ENCODE measurements at regions not wholly inside any gene's neighbourhood (a gene's known extent, or its start where the extent isn't known, plus 50 kb on each side); places are given as distances from the start of the nearest gene placed in this dataset.

DNA sequence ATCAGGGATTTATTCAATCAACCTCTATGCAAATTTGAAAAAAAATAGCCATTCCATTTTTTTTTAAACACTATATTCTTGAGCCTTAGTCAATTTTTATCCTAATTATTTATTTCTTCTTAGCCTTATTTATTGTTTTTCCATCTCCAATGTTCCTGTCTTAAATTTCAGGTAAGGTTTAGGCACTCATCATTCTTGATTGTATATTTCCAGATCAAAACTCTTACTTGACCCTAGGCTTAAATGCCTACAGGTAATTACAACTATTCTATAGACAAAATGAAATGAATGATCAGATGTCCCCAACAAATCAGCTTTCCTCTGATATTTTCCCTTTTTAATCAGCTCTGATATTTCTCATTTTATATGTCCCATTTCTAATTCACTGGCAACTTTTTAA lies 402.6 kb upstream of the EPHA7 start:
- TF ChIP-seq EZH2 (IDR thresholded peaks at IDR 0.05; ENCODE audit: low read length) = no peak
- TF ChIP-seq CTCF (optimal IDR thresholded peaks at IDR 0.05 in 1 of 3, IDR thresholded peaks at IDR 0.05 in 1 of 3, conservative IDR thresholded peaks at IDR 0.05 in 1 of 3; ENCODE audit: extremely low read depth in 1 of 3, insufficient read depth in 2 of 3, low read length in 3 of 3) = no peak
- no peaks in the 10 kb centered on the region for H3K9me3 ChIP-seq (ENCODE audit: control insufficient read depth, low read depth, low read length)
- H3K79me2 ChIP-seq (ENCODE audit: control insufficient read depth, insufficient read depth, low read length) = no peaks in the 10 kb centered on the region
- H3K9ac ChIP-seq (ENCODE audit: control insufficient read depth, extremely low read depth, insufficient read depth, low read length) = no peak overlapping the region
- no peaks in the 10 kb centered on the region for H3K36me3 ChIP-seq (ENCODE audit: control insufficient read depth in 2 of 2, extremely low read depth in 1 of 2, insufficient read depth in 2 of 2, low read length in 2 of 2)
- H3K9me1 ChIP-seq (ENCODE audit: control insufficient read depth, extremely low read depth, insufficient read depth, low read length) = no peaks in the 10 kb centered on the region
- no peak overlapping the region for H3K4me3 ChIP-seq (ENCODE audit: control insufficient read depth in 2 of 3, extremely low read depth in 1 of 3, insufficient read depth in 2 of 3, low read depth in 1 of 3, low read length in 3 of 3)
- H3K4me2 ChIP-seq (ENCODE audit: control insufficient read depth, extremely low read depth, insufficient read depth, low read depth, low read length) = no peak overlapping the region
- FAIRE-seq (no peak), DNase-seq (ENCODE audit: low read depth, low spot score) (no peak)
- no peaks in the 10 kb centered on the region for H3K4me1 ChIP-seq (ENCODE audit: control insufficient read depth, extremely low read depth, insufficient read depth, low read length)
- H3K27me3 ChIP-seq (ENCODE audit: control insufficient read depth, extremely low read depth, insufficient read depth, low read length) = no peaks in the 10 kb centered on the region
- dilution Hi-C loops (cut with MboI; ENCODE audit: extremely low pct_ligation_motif_present, low sequenced_read_pairs) = no loop called here
- no peak overlapping the region for H3K27ac ChIP-seq (ENCODE audit: control insufficient read depth, insufficient read depth, low read length)
- H4K20me1 ChIP-seq (ENCODE audit: control insufficient read depth, extremely low read depth, insufficient read depth, low read length) = no peaks in the 10 kb centered on the region
- no peak overlapping the region for H2AFZ ChIP-seq (ENCODE audit: control insufficient read depth, low read length)

GRCh38 chr6:93820465-93821082 lies 401.2 kb upstream of the EPHA7 start:
- Histone ChIP-seq H3K4me1 (ENCODE audit: control insufficient read depth, extremely low read depth, insufficient read depth, low read length) (no peaks in the 10 kb centered on the region), H3K27me3 (ENCODE audit: control insufficient read depth, extremely low read depth, insufficient read depth, low read length) (no peaks in the 10 kb centered on the region), H3K36me3 (ENCODE audit: control insufficient read depth in 2 of 2, extremely low read depth in 1 of 2, insufficient read depth in 2 of 2, low read length in 2 of 2) (no peaks in the 10 kb centered on the region), H3K9ac (ENCODE audit: control insufficient read depth, extremely low read depth, insufficient read depth, low read length) (no peak overlapping the region), H4K20me1 (ENCODE audit: control insufficient read depth, extremely low read depth, insufficient read depth, low read length) (no peaks in the 10 kb centered on the region), H3K27ac (ENCODE audit: control insufficient read depth, insufficient read depth, low read length) (no peak overlapping the region), H2AFZ (ENCODE audit: control insufficient read depth, low read length) (no peak overlapping the region), H3K9me1 (ENCODE audit: control insufficient read depth, extremely low read depth, insufficient read depth, low read length) (no peaks in the 10 kb centered on the region), H3K9me3 (ENCODE audit: control insufficient read depth, low read depth, low read length) (no peaks in the 10 kb centered on the region), H3K4me3 (ENCODE audit: control insufficient read depth in 2 of 3, extremely low read depth in 1 of 3, insufficient read depth in 2 of 3, low read depth in 1 of 3, low read length in 3 of 3) (no peak overlapping the region), H3K4me2 (ENCODE audit: control insufficient read depth, extremely low read depth, insufficient read depth, low read depth, low read length) (no peak overlapping the region), H3K79me2 (ENCODE audit: control insufficient read depth, insufficient read depth, low read length) (no peaks in the 10 kb centered on the region)
- no peak for FAIRE-seq
- TF ChIP-seq CTCF (optimal IDR thresholded peaks at IDR 0.05 in 1 of 3, IDR thresholded peaks at IDR 0.05 in 1 of 3, conservative IDR thresholded peaks at IDR 0.05 in 1 of 3; ENCODE audit: extremely low read depth in 1 of 3, insufficient read depth in 2 of 3, low read length in 3 of 3) (no peak), EZH2 (IDR thresholded peaks at IDR 0.05; ENCODE audit: low read length) (no peak)
- dilution Hi-C loops (cut with MboI; ENCODE audit: extremely low pct_ligation_motif_present, low sequenced_read_pairs) = no loop called here
- DNase-seq (ENCODE audit: low read depth, low spot score) = no peak
